A549 (cell line): ENCODE measurements at regions not wholly inside any gene's neighbourhood (a gene's known extent, or its start where the extent isn't known, plus 50 kb on each side); places are given as distances from the start of the nearest gene placed in this dataset.
A peak's percentile ranks its signal among the peaks of the same experiment; 100 is the strongest.

ENCODE experiments used
- ATAC-seq, 2 experiments: fragments of 200-7000 bp in 1 of 2; fragments of >200 bp in 1 of 2; cut with Nextera tagmentation in 1 of 2; cut with Tn5 transposase in 1 of 2; 3 replicates each; pipeline versions ENCODE4 v1.8.0 to v1.9.1; 2018 to 2020; ENCODE audit warnings: mild to moderate bottlenecking in 1 of 2, moderate library complexity in 1 of 2
- CTCF ChIA-PET: fragments of 300-600 bp; sonication (Branson Sonifier 250); formaldehyde crosslinking; extraction: SDS; loops from one replicate; lab custom pipeline; 2021; ENCODE audit warnings: antibody characterized with exemption, inconsistent platforms; lab: Yijun Ruan, JAX
- POLR2A ChIA-PET: fragments of 350-600 bp; formaldehyde crosslinking; extraction: SDS; loops from one replicate; lab custom pipeline; 2021; ENCODE audit warnings: antibody characterized with exemption, inconsistent platforms; lab: Yijun Ruan, JAX
- DNase-seq, 2 experiments: peaks; one replicate each; pipeline versions ENCODE4 v3.0.0 to v3.0.0-alpha.2; 2011 to 2016; ENCODE audit warnings: low read depth in 1 of 2, low spot score in 1 of 2
- FAIRE-seq: peaks from 2 replicates; lab custom pipeline; 2011; peaks lifted over from hg19 to GRCh38; lab: Jason Lieb, UNC
- H3K27ac ChIP-seq, 2 experiments: fragments of >200 bp; sonication (Bioruptor Twin); formaldehyde crosslinking; 3 replicates each; pipeline ENCODE4 v1.5.1; 2016 to 2017
- H3K4me1 ChIP-seq: fragments of >200 bp; sonication (Bioruptor Twin); formaldehyde crosslinking; 3 replicates; pipeline ENCODE4 v1.6.1; 2016
- H3K4me2 ChIP-seq: fragments of >200 bp; sonication (Bioruptor Twin); formaldehyde crosslinking; 3 replicates; pipeline ENCODE4 v1.6.1; 2016
- H3K4me3 ChIP-seq: fragments of >200 bp; sonication (Bioruptor Twin); formaldehyde crosslinking; 3 replicates; pipeline ENCODE4 v1.5.1; 2016
- H3K9me3 ChIP-seq: fragments of >200 bp; sonication (Bioruptor Twin); formaldehyde crosslinking; 3 replicates; pipeline ENCODE4 v1.6.1; 2016
- BHLHE40 ChIP-seq: IDR thresholded peaks from 2 replicates; pipeline ENCODE4 v1.6.1; 2012; ENCODE audit warnings: low read depth, low read length, inconsistent platforms
- CBX2 ChIP-seq: fragments of 200-600 bp; sonication (generic); IDR thresholded peaks from 2 replicates; pipeline ENCODE4 v1.6.1; 2016; ENCODE audit warnings: low read depth, mild to moderate bottlenecking, borderline replicate concordance
- CEBPB ChIP-seq, 2 experiments: fragments of >200 bp in 1 of 2; sonication (Bioruptor Twin) in 1 of 2; formaldehyde crosslinking in 1 of 2; IDR thresholded peaks; 2 replicates each; pipeline ENCODE4 v1.6.1; 2012 to 2016
- CTCF ChIP-seq: fragments of >200 bp; sonication (Bioruptor Twin); formaldehyde crosslinking; IDR thresholded peaks from 3 replicates; pipeline ENCODE4 v1.5.1; 2016
- EP300 ChIP-seq, 2 experiments: fragments of >200 bp; sonication (Bioruptor Twin); formaldehyde crosslinking; IDR thresholded peaks; 2 replicates in 1 of 2; 3 replicates in 1 of 2; pipeline ENCODE4 v1.6.1; 2016 to 2017
- ESRRA ChIP-seq: fragments of 150-350 bp; IDR thresholded peaks from 2 replicates; pipeline ENCODE4 v1.6.1; 2014; ENCODE audit warnings: mild to moderate bottlenecking, low read length, borderline replicate concordance
- FOSB ChIP-seq: fragments of 250-450 bp; sonication (Bioruptor Pico); IDR thresholded peaks from 2 replicates; pipeline ENCODE4 v1.5.0; 2020; ENCODE audit warnings: mild to moderate bottlenecking, moderate library complexity
- FOXS1 ChIP-seq: fragments of 250-450 bp; sonication (Bioruptor Pico); IDR thresholded peaks from 2 replicates; pipeline ENCODE4 v1.5.0; 2020; ENCODE audit warnings: mild to moderate bottlenecking, moderate library complexity
- GATA3 ChIP-seq: IDR thresholded peaks from 2 replicates; pipeline ENCODE4 v1.6.1; 2012; ENCODE audit warnings: borderline replicate concordance
- HOXA7 ChIP-seq: fragments of 250-450 bp; sonication (Bioruptor Pico); IDR thresholded peaks from 2 replicates; pipeline ENCODE4 v1.5.0; 2020; ENCODE audit warnings: mild to moderate bottlenecking, moderate library complexity
- JUN ChIP-seq, 2 experiments: fragments of >200 bp; sonication (Bioruptor Twin); formaldehyde crosslinking; IDR thresholded peaks; 2 replicates in 1 of 2; 3 replicates in 1 of 2; pipeline ENCODE4 v1.6.1; 2016 to 2017
- KDM5A ChIP-seq: fragments of 200-600 bp; sonication (generic); IDR thresholded peaks from 2 replicates; pipeline ENCODE4 v1.6.1; 2016; ENCODE audit warnings: antibody characterized with exemption, mild to moderate bottlenecking
- MAFK ChIP-seq: fragments of 450-650 bp; IDR thresholded peaks from 2 replicates; pipeline ENCODE4 v1.6.1; 2014; ENCODE audit not compliant: partially characterized antibody
- MAZ ChIP-seq: fragments of 150-350 bp; IDR thresholded peaks from 2 replicates; pipeline ENCODE4 v1.6.1; 2014; ENCODE audit warnings: antibody characterized with exemption, low read depth, low read length, borderline replicate concordance
- NFE2L2 ChIP-seq: fragments of 150-350 bp; conservative IDR thresholded peaks from 2 replicates; pipeline ENCODE4 v1.6.1; 2014; ENCODE audit warnings: low read length
- NPAS2 ChIP-seq: fragments of 250-450 bp; sonication (Bioruptor Pico); IDR thresholded peaks from 2 replicates; pipeline ENCODE4 v1.8.0; 2022; ENCODE audit warnings: mild to moderate bottlenecking, moderate library complexity, borderline replicate concordance
- NR3C1 ChIP-seq: fragments of >200 bp; sonication (Bioruptor Twin); formaldehyde crosslinking; IDR thresholded peaks from 3 replicates; pipeline ENCODE4 v1.6.1; 2017
- RARB ChIP-seq: fragments of 250-450 bp; sonication (Bioruptor Pico); IDR thresholded peaks from 2 replicates; pipeline ENCODE4 v1.8.0; 2021; ENCODE audit warnings: mild to moderate bottlenecking, moderate library complexity
- REST ChIP-seq: fragments of 200-600 bp; sonication (generic); IDR thresholded peaks from 2 replicates; pipeline ENCODE4 v1.6.1; 2016; ENCODE audit warnings: antibody characterized with exemption, mild to moderate bottlenecking, moderate library complexity
- RNF2 ChIP-seq: fragments of 200-600 bp; sonication (generic); IDR thresholded peaks from 2 replicates; pipeline ENCODE4 v1.6.1; 2016; ENCODE audit warnings: low read depth, mild to moderate bottlenecking, antibody characterized with exemption, moderate library complexity, borderline replicate concordance
- SREBF2 ChIP-seq: fragments of 450-650 bp; IDR thresholded peaks from 2 replicates; pipeline ENCODE4 v1.6.1; 2014; ENCODE audit warnings: mild to moderate bottlenecking, moderate library complexity
- ZC3H11A ChIP-seq: fragments of 450-650 bp; IDR thresholded peaks from 2 replicates; pipeline ENCODE4 v1.6.1; 2014; ENCODE audit warnings: antibody characterized with exemption, mild to moderate bottlenecking
- ZFP36 ChIP-seq: fragments of 450-650 bp; IDR thresholded peaks from 2 replicates; pipeline ENCODE4 v1.6.1; 2014; ENCODE audit warnings: borderline replicate concordance; ENCODE audit not compliant: partially characterized antibody
- ZNF302 ChIP-seq: fragments of 250-450 bp; sonication (Bioruptor Pico); IDR thresholded peaks from 2 replicates; pipeline ENCODE4 v1.9.0; 2021; ENCODE audit warnings: inconsistent platforms, mild to moderate bottlenecking, moderate library complexity
- WGBS: methylation state at CpG from one replicate; pipeline ENCODE4 v1.1.6; 2017; ENCODE audit errors: missing lambda C conversion rate; 5-methylcytosine and 5-hydroxymethylcytosine counted together

GRCh38 chr2:215878476-215879063, 134.8 kb downstream of the MREG start:
- CTCF ChIA-PET, result no interaction called here

GRCh38 chr2:215876937-215877238, 136.5 kb downstream of the MREG start:
- no peak for ATAC-seq
- CTCF ChIA-PET, result interaction anchor here (0.7 kb wide), 1 partner anchor 498 kb away, joined by 6 read pairs; no protein-coding TSS in a partner anchor
- Histone ChIP-seq H3K9me3 (no peaks in the 10 kb centered on the region), H3K4me2 (no peak overlapping the region), H3K27ac (no peak overlapping the region), H3K4me1 (peaks cover 16% of the 10 kb centered on the region; the same call in 2 of the 3 replicates), H3K4me3 (no peak overlapping the region)
- POLR2A ChIA-PET, result no interaction called here
- WGBS, result 65% methylated on average over 1 of the region's 1 CpG
- TF ChIP-seq KDM5A, result no peak
- TF ChIP-seq SREBF2, result no peak
- no peak for TF ChIP-seq EP300 (IDR thresholded peaks at IDR 0.05)
- TF ChIP-seq CBX2, result no peak
- no peak for TF ChIP-seq BHLHE40
- TF ChIP-seq ZC3H11A, result no peak
- no peak for TF ChIP-seq ESRRA
- no peak for TF ChIP-seq RNF2
- no peak for DNase-seq
- FAIRE-seq, result no peak

More at GRCh38 chr2:215878476-215879063, 134.8 kb downstream of the MREG start:
- DNase-seq (peak in 1 of 2 experiments; percentile 23), ATAC-seq (no peak), FAIRE-seq (no peak)
- Histone ChIP-seq H3K4me3 (no peak overlapping the region), H3K9me3 (no peaks in the 10 kb centered on the region), H3K4me1 (peaks cover 16% of the 10 kb centered on the region; the same call in 2 of the 3 replicates), H3K4me2 (no peak overlapping the region), H3K27ac (no peak overlapping the region)
- TF ChIP-seq HOXA7 (CRISPR knock-in tag) (no peak), REST (no peak), ZNF302 (CRISPR knock-in tag) (no peak), CBX2 (no peak), GATA3 (no peak)
- WGBS, result 57% methylated on average over 4 of the region's 4 CpGs
- POLR2A ChIA-PET, result no interaction called here

GRCh38 chr2:215876139-215876936, 137.0 kb downstream of the MREG start:
- 61% methylated on average over 3 of the region's 3 CpGs for WGBS
- Histone ChIP-seq H3K4me2 (no peak overlapping the region), H3K27ac (no peak overlapping the region), H3K4me3 (no peak overlapping the region), H3K9me3 (no peaks in the 10 kb centered on the region), H3K4me1 (peaks cover 12% of the 10 kb centered on the region; the same call in 2 of the 3 replicates)
- DNase-seq, result no peak
- FAIRE-seq, result no peak
- ChIA-PET POLR2A (no interaction called here), CTCF (interaction anchor here (0.7 kb wide), 1 partner anchor 497 kb away, joined by 6 read pairs; no protein-coding TSS in a partner anchor)
- ATAC-seq, result no peak
- TF ChIP-seq FOXS1 (CRISPR knock-in tag), result no peak
- no peak for TF ChIP-seq CTCF
- TF ChIP-seq CEBPB (IDR thresholded peaks at IDR 0.05), result no peak
- TF ChIP-seq ZFP36, result no peak
- no peak for TF ChIP-seq MAZ
- no peak for TF ChIP-seq MAFK
- no peak for TF ChIP-seq GATA3
- TF ChIP-seq NPAS2 (CRISPR knock-in tag), result no peak
- TF ChIP-seq FOSB (CRISPR knock-in tag), result no peak
- TF ChIP-seq REST, result no peak
- no peak for TF ChIP-seq NFE2L2
- no peak for TF ChIP-seq NR3C1
- TF ChIP-seq KDM5A, result no peak
- TF ChIP-seq RARB (CRISPR knock-in tag), result no peak
- TF ChIP-seq JUN (IDR thresholded peaks at IDR 0.05), result no peak
